Body of pancreas (tissue), 4 donors: ENCODE measurements at regions not wholly inside any gene's neighbourhood (a gene's known extent, or its start where the extent isn't known, plus 50 kb on each side); places are given as distances from the start of the nearest gene placed in this dataset.

Experiments
- CTCF ChIP-seq, 7 experiments: fragments of 450-650 bp in 4 of 7; fragments of 200-600 bp in 3 of 7; sonication (generic) in 3 of 7; IDR thresholded peaks; one replicate each; pipeline ENCODE4 v1.5.1; 2016 to 2019; ENCODE audit warnings: antibody characterized with exemption in 7 of 7
- POLR2A ChIP-seq, 3 donors: fragments of 450-650 bp; IDR thresholded peaks; one replicate each; pipeline ENCODE4 v1.6.1; 2016; ENCODE audit warnings: antibody characterized with exemption in 3 of 3, mild to moderate bottlenecking in 2 of 3

DNA sequence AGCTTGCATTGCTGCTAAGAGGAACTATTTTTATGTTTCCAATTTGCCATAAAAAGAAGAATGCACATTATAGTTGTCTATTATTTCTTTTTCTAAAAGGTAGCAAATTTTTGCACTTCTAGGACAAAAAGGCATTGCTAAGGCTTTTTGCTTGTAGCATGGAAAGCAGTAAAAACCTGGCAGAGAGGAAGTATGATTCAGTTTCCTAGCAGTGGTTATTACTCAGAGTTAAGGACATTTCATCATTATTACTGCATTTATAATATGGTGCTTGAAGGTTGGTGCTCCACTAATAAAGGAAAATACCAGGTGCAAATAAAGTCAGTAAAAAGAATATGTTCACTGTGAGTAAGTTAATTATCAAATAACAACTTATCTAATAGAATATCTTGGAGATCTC, 179.8 kb upstream of the PLPPR1 start:
- no peak for TF ChIP-seq CTCF (IDR thresholded peaks at IDR 0.05)
- no peak for TF ChIP-seq POLR2A (IDR thresholded peaks at IDR 0.05)
